ENCODE measurements at regions not wholly inside any gene's neighbourhood (a gene's known extent, or its start where the extent isn't known, plus 50 kb on each side); places are given as distances from the start of the nearest gene placed in this dataset.

GRCh38 chr5:22998362-22998761 lies 145.2 kb upstream of the CDH12 start:
- DNase-seq = no peak

- DNase-seq = no peak
These were observed 135.8 kb upstream of the CDH12 start for GRCh38 chr5:22988937-22989336.

- no peak for DNase-seq
These were observed 133.1 kb upstream of the CDH12 start for GRCh38 chr5:22986281-22986680.

- DNase-seq = no peak
These were observed 132.3 kb upstream of the CDH12 start for GRCh38 chr5:22985446-22985845.

- no peak for DNase-seq
These were observed 117.9 kb upstream of the CDH12 start for GRCh38 chr5:22970956-22971618.

- DNase-seq = no peak
These were observed 117.3 kb upstream of the CDH12 start for GRCh38 chr5:22970491-22970890.

GRCh38 chr5:22968386-22968785 lies 115.2 kb upstream of the CDH12 start:
- DNase-seq = no peak

GRCh38 chr5:22965960-22966359 lies 112.8 kb upstream of the CDH12 start:
- DNase-seq = no peak

- no peak for DNase-seq
These were observed 111.5 kb upstream of the CDH12 start for GRCh38 chr5:22964632-22965031.

GRCh38 chr5:22958462-22959262 lies 105.5 kb upstream of the CDH12 start:
- no peak for DNase-seq

GRCh38 chr5:22947921-22948320 lies 94.8 kb upstream of the CDH12 start:
- peak; percentile 7 to 65 (median 27) for DNase-seq

- DNase-seq = no peak
These were observed 85.2 kb upstream of the CDH12 start for GRCh38 chr5:22938362-22938761.

GRCh38 chr5:22928821-22929482 lies 75.8 kb upstream of the CDH12 start:
- no peak for DNase-seq

GRCh38 chr5:22926574-22926973 lies 73.4 kb upstream of the CDH12 start:
- no peak for DNase-seq

- DNase-seq = no peak
These were observed 65.4 kb upstream of the CDH12 start for GRCh38 chr5:22918511-22918910.

- DNase-seq = no peak
These were observed 63.2 kb upstream of the CDH12 start for GRCh38 chr5:22916393-22916792.

GRCh38 chr5:22911019-22911418 lies 57.9 kb upstream of the CDH12 start:
- no peak for DNase-seq

- DNase-seq = peak in 1 of 3 donors; percentile 4
These were observed 57.4 kb upstream of the CDH12 start for GRCh38 chr5:22910523-22910922.

GRCh38 chr5:22908586-22908985 lies 55.4 kb upstream of the CDH12 start:
- peak in 1 of 3 donors; percentile 4 for DNase-seq

- DNase-seq = peak in 2 of 3 donors; percentile 3 to 13
These were observed 55.0 kb upstream of the CDH12 start for GRCh38 chr5:22908129-22908528.

All from muscle of back (tissue), 3 donors.